ENCODE measurements at regions not wholly inside any gene's neighbourhood (a gene's known extent, or its start where the extent isn't known, plus 50 kb on each side); places are given as distances from the start of the nearest gene placed in this dataset.

DNA sequence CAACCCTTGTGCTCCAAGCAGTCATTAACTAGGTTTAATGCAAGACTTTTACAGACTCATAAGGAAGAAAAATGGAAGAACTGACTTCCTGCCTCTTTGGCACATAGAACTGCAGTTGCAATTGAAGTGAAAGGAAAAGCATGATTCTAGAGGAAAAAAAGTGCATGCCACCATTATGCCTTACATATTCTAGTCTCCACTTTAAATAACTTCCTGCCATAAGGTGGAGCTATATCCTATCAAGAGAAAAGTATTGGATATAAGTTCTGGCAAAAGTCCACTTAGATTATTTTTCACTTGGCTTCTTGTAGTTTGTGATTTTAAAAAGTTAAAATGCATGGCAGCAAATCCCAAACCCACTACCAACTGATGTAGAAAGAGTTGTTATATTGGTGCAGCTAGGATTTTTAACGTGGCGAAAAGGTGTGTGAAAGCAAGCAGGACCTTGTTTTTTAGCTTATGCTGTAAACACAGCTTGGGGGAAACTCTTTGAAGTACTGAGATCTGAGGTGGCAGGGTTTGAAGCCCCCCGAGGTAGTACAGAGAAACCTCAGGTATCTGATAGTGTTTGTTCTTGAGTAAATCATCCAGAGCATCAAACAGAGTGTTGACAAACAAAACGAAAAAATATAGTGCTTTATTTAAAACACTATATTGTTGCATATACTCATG is 117.9 kb downstream of the ANXA1 start:
- TF ChIP-seq, protein P1, sequence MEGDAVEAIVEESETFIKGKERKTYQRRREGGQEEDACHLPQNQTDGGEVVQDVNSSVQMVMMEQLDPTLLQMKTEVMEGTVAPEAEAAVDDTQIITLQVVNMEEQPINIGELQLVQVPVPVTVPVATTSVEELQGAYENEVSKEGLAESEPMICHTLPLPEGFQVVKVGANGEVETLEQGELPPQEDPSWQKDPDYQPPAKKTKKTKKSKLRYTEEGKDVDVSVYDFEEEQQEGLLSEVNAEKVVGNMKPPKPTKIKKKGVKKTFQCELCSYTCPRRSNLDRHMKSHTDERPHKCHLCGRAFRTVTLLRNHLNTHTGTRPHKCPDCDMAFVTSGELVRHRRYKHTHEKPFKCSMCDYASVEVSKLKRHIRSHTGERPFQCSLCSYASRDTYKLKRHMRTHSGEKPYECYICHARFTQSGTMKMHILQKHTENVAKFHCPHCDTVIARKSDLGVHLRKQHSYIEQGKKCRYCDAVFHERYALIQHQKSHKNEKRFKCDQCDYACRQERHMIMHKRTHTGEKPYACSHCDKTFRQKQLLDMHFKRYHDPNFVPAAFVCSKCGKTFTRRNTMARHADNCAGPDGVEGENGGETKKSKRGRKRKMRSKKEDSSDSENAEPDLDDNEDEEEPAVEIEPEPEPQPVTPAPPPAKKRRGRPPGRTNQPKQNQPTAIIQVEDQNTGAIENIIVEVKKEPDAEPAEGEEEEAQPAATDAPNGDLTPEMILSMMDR (conservative IDR thresholded peaks at IDR 0.05; ENCODE audit: low read depth, low read length): peak; percentile 52
- no peak overlapping the region for H3K4me3 ChIP-seq (ENCODE audit: low read depth, low read length)
- DNase-seq (ENCODE audit: low read depth): peak; percentile 83

DNA sequence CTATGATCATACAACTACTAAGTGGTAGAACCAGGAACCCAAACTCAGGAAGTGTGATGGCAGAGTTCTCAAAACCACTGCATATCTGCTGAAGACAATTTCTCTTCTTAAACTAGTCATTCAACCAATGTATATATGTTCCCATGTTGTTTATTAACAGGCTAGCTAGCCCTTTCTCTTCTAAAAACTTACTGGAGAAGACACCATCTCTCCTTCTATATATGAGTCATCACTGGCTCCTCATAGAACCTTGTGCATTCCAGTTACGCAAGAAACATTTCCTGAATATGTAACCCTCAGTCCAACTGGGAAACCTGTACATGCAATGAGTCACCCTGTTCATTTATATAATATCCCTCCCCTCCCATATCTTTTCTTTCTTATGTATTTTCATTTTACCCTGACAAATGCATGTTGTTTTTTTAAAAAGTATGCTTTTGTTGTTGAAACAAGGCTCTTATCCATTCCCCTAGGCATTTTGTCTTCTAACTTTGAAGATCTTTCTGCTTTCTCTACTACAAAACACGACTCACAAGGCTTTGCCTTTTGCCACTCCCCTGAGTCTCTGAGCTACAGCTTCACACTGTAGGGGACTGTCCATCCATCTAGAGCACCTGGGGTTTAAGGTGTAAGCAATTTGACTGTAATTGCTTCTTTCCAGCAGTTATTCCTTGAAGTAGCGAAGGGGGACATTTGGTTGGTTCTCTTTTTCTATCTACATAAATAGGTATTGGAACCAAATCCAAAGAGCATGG is 119.5 kb downstream of the ANXA1 start:
- peak; percentile 97 for DNase-seq (ENCODE audit: low read depth)
- H3K4me3 ChIP-seq (ENCODE audit: low read depth, low read length): no peak overlapping the region

DNA sequence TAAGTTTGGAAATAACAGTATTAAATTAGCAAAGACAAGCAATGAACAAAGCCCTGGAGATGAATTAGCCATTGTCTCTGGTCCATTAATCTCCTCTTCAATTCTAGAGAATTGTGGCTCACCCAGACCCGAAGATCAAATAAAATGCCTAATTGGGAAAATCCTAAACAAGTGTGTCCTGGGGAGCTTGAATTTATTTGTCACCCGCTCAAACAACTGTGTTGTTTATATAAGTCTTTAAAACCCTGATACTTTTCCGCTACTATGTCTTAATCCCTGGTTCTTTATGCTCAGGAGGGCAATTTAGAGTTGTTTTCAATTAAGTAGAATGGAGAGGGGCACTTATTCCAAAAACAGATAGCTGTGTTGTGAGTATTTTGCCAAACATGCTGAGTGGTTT is 128.4 kb downstream of the ANXA1 start:
- TF ChIP-seq, protein P1 (conservative IDR thresholded peaks at IDR 0.05; ENCODE audit: low read depth, low read length): no peak
- H3K4me3 ChIP-seq (ENCODE audit: low read depth, low read length): no peak overlapping the region
- DNase-seq (ENCODE audit: low read depth): no peak

More for the DNA sequence above, 119.5 kb downstream of the ANXA1 start:
- TF ChIP-seq, protein P1 (conservative IDR thresholded peaks at IDR 0.05; ENCODE audit: low read depth, low read length): no peak

DNA sequence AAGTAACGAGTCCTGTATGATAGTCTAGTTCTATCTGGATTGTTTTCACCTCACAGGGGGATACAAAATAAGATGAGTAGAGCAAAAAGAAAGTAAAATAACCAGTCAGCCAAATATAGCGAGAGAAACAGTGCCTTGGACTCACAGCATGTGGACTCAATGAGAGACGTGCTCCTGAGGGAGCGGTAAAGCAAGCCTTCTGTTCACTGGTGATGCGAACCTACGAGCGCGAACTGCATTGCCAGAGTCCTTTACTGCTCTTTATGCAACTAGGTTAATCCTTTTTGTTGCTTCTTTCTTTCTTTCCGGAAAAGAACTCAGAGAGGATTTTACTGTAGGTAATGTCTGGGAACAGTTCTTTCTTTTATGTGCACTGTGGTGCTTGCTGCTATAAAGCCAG is 132.7 kb downstream of the ANXA1 start:
- DNase-seq (ENCODE audit: low read depth): no peak
- TF ChIP-seq, protein P1 (conservative IDR thresholded peaks at IDR 0.05; ENCODE audit: low read depth, low read length): no peak
- H3K4me3 ChIP-seq (ENCODE audit: low read depth, low read length): no peak overlapping the region

DNA sequence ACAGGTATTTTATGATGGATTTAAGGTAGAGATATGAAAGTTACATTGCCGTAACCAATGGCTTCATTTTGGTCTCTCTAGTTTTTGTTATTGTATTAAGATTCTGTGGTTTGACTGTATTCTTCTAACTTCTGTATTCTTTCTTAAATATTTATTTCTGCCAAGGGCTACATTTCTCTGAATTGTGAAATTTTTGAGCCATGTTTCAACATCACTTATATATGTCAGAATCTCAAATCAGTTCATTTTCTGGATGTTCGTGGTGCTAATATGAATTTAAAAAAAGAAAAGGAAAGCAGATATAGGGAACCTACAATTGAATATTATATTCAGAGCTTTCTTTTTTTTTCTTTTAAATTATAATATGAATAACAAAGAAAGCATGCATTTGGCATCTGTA is 142.7 kb downstream of the ANXA1 start:
- no peak overlapping the region for H3K4me3 ChIP-seq (ENCODE audit: low read depth, low read length)
- TF ChIP-seq, protein P1 (conservative IDR thresholded peaks at IDR 0.05; ENCODE audit: low read depth, low read length): no peak
- peak; percentile 18 for DNase-seq (ENCODE audit: low read depth)

DNA sequence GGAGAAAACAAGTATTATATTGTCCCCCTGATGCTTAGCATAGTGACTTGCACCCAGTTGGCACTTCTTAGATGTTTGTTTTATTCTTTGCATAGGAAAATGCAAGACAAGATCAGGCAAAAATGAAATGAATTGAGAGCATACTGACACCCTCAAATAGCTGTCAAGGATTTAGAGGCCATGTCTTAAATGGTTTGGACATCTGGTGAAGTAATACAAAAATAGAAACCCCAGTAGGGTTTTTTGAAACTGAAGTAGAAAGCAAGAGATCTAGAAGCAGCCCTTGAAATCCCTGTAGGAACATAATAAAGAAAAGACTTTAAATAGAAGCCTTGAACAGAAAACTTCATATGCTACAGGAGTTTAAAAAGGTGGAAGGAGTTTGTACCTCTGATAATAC is 174.3 kb downstream of the ANXA1 start:
- no peak overlapping the region for H3K4me3 ChIP-seq (ENCODE audit: low read depth, low read length)
- DNase-seq (ENCODE audit: low read depth): no peak
- TF ChIP-seq, protein P1 (conservative IDR thresholded peaks at IDR 0.05; ENCODE audit: low read depth, low read length): no peak
